ENCODE measurements at regions not wholly inside any gene's neighbourhood (a gene's known extent, or its start where the extent isn't known, plus 50 kb on each side); places are given as distances from the start of the nearest gene placed in this dataset.

- H3K36me3 Mint-ChIP-seq: no peaks in the 10 kb centered on the region
- no peak overlapping the region for H3K4me3 ChIP-seq (ENCODE audit: low read length in 2 of 2)
- no peaks in the 10 kb centered on the region for H3K4me1 ChIP-seq (ENCODE audit: insufficient read depth, low read length)
- H3K27me3 Mint-ChIP-seq: no peaks in the 10 kb centered on the region
- peaks cover 0 to 8% (median 0%) of the 10 kb centered on the region in 8 donors for H3K9me3 Mint-ChIP-seq
- ChIA-PET CTCF (ENCODE audit: partially characterized antibody) (no interaction called here), POLR2A (ENCODE audit: partially characterized antibody) (no interaction called here)
- H3K4me3 Mint-ChIP-seq: no peak overlapping the region
- intact Hi-C loops (cut with micrococcal nuclease): no loop called here
- no peaks in the 10 kb centered on the region for H3K36me3 ChIP-seq (ENCODE audit: insufficient read depth, low read length)
- no peaks in the 10 kb centered on the region for H3K9me3 ChIP-seq (ENCODE audit: control insufficient read depth in 1 of 2, low read length in 2 of 2)
- H3K27ac ChIP-seq (ENCODE audit: low read depth, low read length): no peak overlapping the region
- H3K4me1 Mint-ChIP-seq: no peaks in the 10 kb centered on the region
- no peak for DNase-seq
- H3K27ac Mint-ChIP-seq: no peak overlapping the region
- H3K27me3 ChIP-seq (ENCODE audit: insufficient read depth, low read length): no peaks in the 10 kb centered on the region
Measured at GRCh38 chr14:28875934-28876571, 109.5 kb downstream of the FOXG1 start.

GRCh38 chr14:28876572-28876945 lies 110.0 kb downstream of the FOXG1 start:
- intact Hi-C loops (cut with micrococcal nuclease): no loop called here
- H3K27ac Mint-ChIP-seq: no peak overlapping the region

GRCh38 chr14:28877923-28878322 lies 111.3 kb downstream of the FOXG1 start:
- Mint-ChIP-seq H3K36me3 (no peaks in the 10 kb centered on the region), H3K9me3 (peaks cover 0 to 10% (median 4%) of the 10 kb centered on the region in 8 donors), H3K4me1 (no peaks in the 10 kb centered on the region), H3K27me3 (no peaks in the 10 kb centered on the region), H3K4me3 (no peak overlapping the region), H3K27ac (no peak overlapping the region)
- no peak overlapping the region for H3K27ac ChIP-seq (ENCODE audit: low read depth, low read length)
- H3K27me3 ChIP-seq (ENCODE audit: insufficient read depth, low read length): no peaks in the 10 kb centered on the region
- intact Hi-C loops (cut with micrococcal nuclease): no loop called here
- no peaks in the 10 kb centered on the region for H3K9me3 ChIP-seq (ENCODE audit: control insufficient read depth in 1 of 2, low read length in 2 of 2)
- CTCF ChIA-PET (ENCODE audit: partially characterized antibody): no interaction called here
- H3K36me3 ChIP-seq (ENCODE audit: insufficient read depth, low read length): no peaks in the 10 kb centered on the region
- DNase-seq: no peak
- no peak overlapping the region for H3K4me3 ChIP-seq (ENCODE audit: low read length in 2 of 2)
- POLR2A ChIA-PET (ENCODE audit: partially characterized antibody): no interaction called here
- H3K4me1 ChIP-seq (ENCODE audit: insufficient read depth, low read length): no peaks in the 10 kb centered on the region

More at GRCh38 chr14:28876572-28876945, 110.0 kb downstream of the FOXG1 start:
- Mint-ChIP-seq H3K9me3 (peaks cover 0 to 8% (median 0%) of the 10 kb centered on the region in 8 donors), H3K36me3 (no peaks in the 10 kb centered on the region), H3K4me1 (no peaks in the 10 kb centered on the region), H3K27me3 (no peaks in the 10 kb centered on the region), H3K4me3 (no peak overlapping the region)
- ChIA-PET CTCF (ENCODE audit: partially characterized antibody) (no interaction called here), POLR2A (ENCODE audit: partially characterized antibody) (no interaction called here)
- Histone ChIP-seq H3K9me3 (ENCODE audit: control insufficient read depth in 1 of 2, low read length in 2 of 2) (no peaks in the 10 kb centered on the region), H3K4me3 (ENCODE audit: low read length in 2 of 2) (no peak overlapping the region), H3K27ac (ENCODE audit: low read depth, low read length) (no peak overlapping the region), H3K27me3 (ENCODE audit: insufficient read depth, low read length) (no peaks in the 10 kb centered on the region), H3K36me3 (ENCODE audit: insufficient read depth, low read length) (no peaks in the 10 kb centered on the region), H3K4me1 (ENCODE audit: insufficient read depth, low read length) (no peaks in the 10 kb centered on the region)
- DNase-seq: no peak

GRCh38 chr14:28879573-28879996 lies 113.0 kb downstream of the FOXG1 start:
- no peak overlapping the region for H3K4me3 Mint-ChIP-seq
- no peak for DNase-seq
- intact Hi-C loops (cut with micrococcal nuclease): no loop called here
- no peaks in the 10 kb centered on the region for H3K27me3 Mint-ChIP-seq
- Histone ChIP-seq H3K27me3 (ENCODE audit: insufficient read depth, low read length) (no peaks in the 10 kb centered on the region), H3K36me3 (ENCODE audit: insufficient read depth, low read length) (no peaks in the 10 kb centered on the region), H3K4me1 (ENCODE audit: insufficient read depth, low read length) (no peaks in the 10 kb centered on the region), H3K27ac (ENCODE audit: low read depth, low read length) (no peak overlapping the region), H3K4me3 (ENCODE audit: low read length in 2 of 2) (no peak overlapping the region), H3K9me3 (ENCODE audit: control insufficient read depth in 1 of 2, low read length in 2 of 2) (no peaks in the 10 kb centered on the region)
- H3K9me3 Mint-ChIP-seq: peaks cover 0 to 10% (median 3%) of the 10 kb centered on the region in 8 donors
- no peak overlapping the region for H3K27ac Mint-ChIP-seq
- POLR2A ChIA-PET (ENCODE audit: partially characterized antibody): no interaction called here
- H3K4me1 Mint-ChIP-seq: no peaks in the 10 kb centered on the region
- CTCF ChIA-PET (ENCODE audit: partially characterized antibody): no interaction called here
- H3K36me3 Mint-ChIP-seq: no peaks in the 10 kb centered on the region

DNA sequence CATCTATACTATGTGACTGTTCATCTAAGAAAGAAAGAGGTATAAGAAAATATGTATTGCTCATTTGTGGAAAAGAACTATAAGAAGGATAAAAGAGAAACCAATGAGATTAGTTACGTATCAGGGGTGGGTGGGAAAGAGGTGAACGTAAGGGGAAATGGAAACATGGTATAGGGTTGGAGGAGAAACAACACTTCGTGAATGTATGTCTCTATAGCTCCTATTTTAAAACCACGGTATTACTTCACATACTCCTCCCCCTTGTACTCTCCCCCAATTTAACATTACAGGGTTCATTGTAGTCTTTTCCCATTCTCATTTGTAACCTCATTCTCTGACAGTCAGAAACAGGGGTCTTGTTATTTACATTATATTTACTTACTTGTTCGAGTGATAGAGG lies 120.4 kb downstream of the FOXG1 start:
- H3K27me3 ChIP-seq (ENCODE audit: insufficient read depth, low read length): no peaks in the 10 kb centered on the region
- ChIA-PET POLR2A (ENCODE audit: partially characterized antibody) (no interaction called here), CTCF (ENCODE audit: partially characterized antibody) (no interaction called here)
- no peaks in the 10 kb centered on the region for H3K9me3 ChIP-seq (ENCODE audit: control insufficient read depth in 1 of 2, low read length in 2 of 2)
- intact Hi-C loops (cut with micrococcal nuclease): no loop called here
- Mint-ChIP-seq H3K27ac (no peak overlapping the region), H3K4me1 (no peaks in the 10 kb centered on the region), H3K9me3 (peaks cover 0 to 33% (median 9%) of the 10 kb centered on the region in 8 donors), H3K36me3 (no peaks in the 10 kb centered on the region), H3K4me3 (no peak overlapping the region), H3K27me3 (no peaks in the 10 kb centered on the region)
- H3K4me3 ChIP-seq (ENCODE audit: low read length in 2 of 2): no peak overlapping the region
- DNase-seq: no peak
- no peaks in the 10 kb centered on the region for H3K4me1 ChIP-seq (ENCODE audit: insufficient read depth, low read length)
- H3K36me3 ChIP-seq (ENCODE audit: insufficient read depth, low read length): no peaks in the 10 kb centered on the region
- H3K27ac ChIP-seq (ENCODE audit: low read depth, low read length): no peak overlapping the region

- H3K4me1 Mint-ChIP-seq: no peaks in the 10 kb centered on the region
- Histone ChIP-seq H3K4me1 (ENCODE audit: insufficient read depth, low read length) (no peaks in the 10 kb centered on the region), H3K27me3 (ENCODE audit: insufficient read depth, low read length) (no peaks in the 10 kb centered on the region), H3K27ac (ENCODE audit: low read depth, low read length) (no peak overlapping the region), H3K36me3 (ENCODE audit: insufficient read depth, low read length) (no peaks in the 10 kb centered on the region), H3K4me3 (ENCODE audit: low read length in 2 of 2) (no peak overlapping the region), H3K9me3 (ENCODE audit: control insufficient read depth in 1 of 2, low read length in 2 of 2) (no peaks in the 10 kb centered on the region)
- DNase-seq: no peak
- H3K4me3 Mint-ChIP-seq: no peak overlapping the region
- no peaks in the 10 kb centered on the region for H3K36me3 Mint-ChIP-seq
- H3K27me3 Mint-ChIP-seq: no peaks in the 10 kb centered on the region
- intact Hi-C loops (cut with micrococcal nuclease): no loop called here
- H3K9me3 Mint-ChIP-seq: peaks cover 0 to 8% (median under 1%) of the 10 kb centered on the region in 8 donors
- no peak overlapping the region for H3K27ac Mint-ChIP-seq
- CTCF ChIA-PET (ENCODE audit: partially characterized antibody): no interaction called here
- POLR2A ChIA-PET (ENCODE audit: partially characterized antibody): no interaction called here
Measured at GRCh38 chr14:28895389-28895788, 128.8 kb downstream of the FOXG1 start.

DNA sequence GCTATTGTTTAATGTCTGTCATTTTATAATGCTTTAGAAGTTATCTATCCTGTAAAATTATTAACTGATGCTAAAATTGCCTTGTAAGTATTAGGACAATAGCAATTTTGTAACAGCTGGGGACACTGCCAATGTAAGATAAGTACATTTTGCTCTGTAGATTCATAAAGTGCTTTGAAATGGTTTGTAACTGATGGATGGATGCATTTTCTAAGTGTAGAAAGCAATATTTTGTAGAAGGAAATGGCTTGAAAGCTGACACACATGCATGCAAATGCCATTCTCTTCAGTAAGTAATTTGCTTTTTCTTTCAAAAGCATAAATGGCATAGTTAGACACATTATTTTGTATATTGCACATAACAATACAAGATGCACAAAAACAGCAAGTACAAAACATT lies 129.8 kb downstream of the FOXG1 start:
- Histone ChIP-seq H3K4me1 (ENCODE audit: insufficient read depth, low read length) (no peaks in the 10 kb centered on the region), H3K4me3 (ENCODE audit: low read length in 2 of 2) (no peak overlapping the region), H3K27ac (ENCODE audit: low read depth, low read length) (no peak overlapping the region), H3K27me3 (ENCODE audit: insufficient read depth, low read length) (no peaks in the 10 kb centered on the region), H3K9me3 (ENCODE audit: control insufficient read depth in 1 of 2, low read length in 2 of 2) (no peaks in the 10 kb centered on the region), H3K36me3 (ENCODE audit: insufficient read depth, low read length) (no peaks in the 10 kb centered on the region)
- Mint-ChIP-seq H3K27ac (no peak overlapping the region), H3K4me3 (no peak overlapping the region), H3K36me3 (no peaks in the 10 kb centered on the region), H3K9me3 (peaks cover 0 to 8% (median under 1%) of the 10 kb centered on the region in 8 donors), H3K27me3 (no peaks in the 10 kb centered on the region), H3K4me1 (no peaks in the 10 kb centered on the region)
- intact Hi-C loops (cut with micrococcal nuclease): no loop called here
- DNase-seq: no peak
- ChIA-PET POLR2A (ENCODE audit: partially characterized antibody) (no interaction called here), CTCF (ENCODE audit: partially characterized antibody) (no interaction called here)

GRCh38 chr14:28901631-28902030 lies 135.0 kb downstream of the FOXG1 start:
- Histone ChIP-seq H3K4me1 (ENCODE audit: insufficient read depth, low read length) (no peaks in the 10 kb centered on the region), H3K27ac (ENCODE audit: low read depth, low read length) (no peak overlapping the region), H3K36me3 (ENCODE audit: insufficient read depth, low read length) (no peaks in the 10 kb centered on the region), H3K9me3 (ENCODE audit: control insufficient read depth in 1 of 2, low read length in 2 of 2) (no peaks in the 10 kb centered on the region), H3K27me3 (ENCODE audit: insufficient read depth, low read length) (no peaks in the 10 kb centered on the region), H3K4me3 (ENCODE audit: low read length in 2 of 2) (no peak overlapping the region)
- H3K9me3 Mint-ChIP-seq: peaks cover 2 to 17% (median 8%) of the 10 kb centered on the region in 8 donors
- POLR2A ChIA-PET (ENCODE audit: partially characterized antibody): no interaction called here
- intact Hi-C loops (cut with micrococcal nuclease): no loop called here
- H3K36me3 Mint-ChIP-seq: no peaks in the 10 kb centered on the region
- CTCF ChIA-PET (ENCODE audit: partially characterized antibody): no interaction called here
- no peak for DNase-seq
- H3K27ac Mint-ChIP-seq: no peak overlapping the region
- H3K4me3 Mint-ChIP-seq: no peak overlapping the region
- no peaks in the 10 kb centered on the region for H3K4me1 Mint-ChIP-seq
- no peaks in the 10 kb centered on the region for H3K27me3 Mint-ChIP-seq

Data from CD4-positive, alpha-beta memory T cell (primary cell).